IPS-20b (cell line): ENCODE measurements at regions not wholly inside any gene's neighbourhood (a gene's known extent, or its start where the extent isn't known, plus 50 kb on each side); places are given as distances from the start of the nearest gene placed in this dataset.
"Not testable (repeated sequence)": the region's sequence is repeated elsewhere in the genome, so short reads cannot be mapped to it uniquely, and the experiment has no call there.

Experiments
- H3K27ac ChIP-seq: one replicate; pipeline ENCODE4 v1.5.1; 2013; ENCODE audit warnings: low read length
- H3K27me3 ChIP-seq: 2 replicates; pipeline ENCODE4 v1.6.1; 2013; ENCODE audit warnings: mild to moderate bottlenecking, low read length, inconsistent platforms; ENCODE audit not compliant: insufficient read depth
- H3K36me3 ChIP-seq: 2 replicates; pipeline ENCODE4 v1.6.1; 2013; ENCODE audit warnings: low read depth, mild to moderate bottlenecking, inconsistent platforms, low read length, moderate library complexity; ENCODE audit not compliant: insufficient read depth
- H3K4me1 ChIP-seq: 2 replicates; pipeline ENCODE4 v1.6.1; 2013; ENCODE audit warnings: mild to moderate bottlenecking, control low read depth, inconsistent platforms, low read length, moderate library complexity; ENCODE audit not compliant: insufficient read depth
- H3K4me3 ChIP-seq: 2 replicates; pipeline ENCODE4 v1.5.1; 2013; ENCODE audit warnings: mild to moderate bottlenecking, low read length, inconsistent platforms
- H3K9ac ChIP-seq: 2 replicates; pipeline ENCODE4 v1.6.1; 2013; ENCODE audit warnings: low read depth, mild to moderate bottlenecking, inconsistent platforms, low read length, moderate library complexity
- H3K9me3 ChIP-seq: 2 replicates; pipeline ENCODE4 v1.6.1; 2013; ENCODE audit warnings: mild to moderate bottlenecking, low read depth, low read length, inconsistent platforms; ENCODE audit not compliant: insufficient read depth

DNA sequence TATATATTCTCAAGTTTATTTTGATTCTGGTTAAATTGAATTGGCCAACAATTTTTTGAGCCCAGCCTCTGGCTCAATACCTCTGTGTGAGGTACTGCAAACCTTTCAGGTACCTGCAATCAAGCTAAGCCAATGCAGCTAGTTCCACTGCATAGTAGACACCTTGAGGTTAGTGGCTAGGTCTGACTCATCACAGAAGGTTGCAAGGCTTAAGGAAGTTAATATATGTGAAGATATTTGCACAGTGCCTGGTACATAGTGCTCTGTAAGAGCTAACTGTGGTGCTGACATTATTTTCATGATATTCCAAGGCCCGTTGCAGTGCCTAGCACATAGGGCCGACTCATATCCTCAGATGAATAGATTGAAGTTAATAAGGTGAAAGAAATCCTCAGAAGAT, 330.5 kb upstream of the KAZN start:
- H3K27ac ChIP-seq: no peak overlapping the region
- H3K9me3 ChIP-seq: no peaks in the 10 kb centered on the region; the same call in 1 of the 2 replicates
- no peaks in the 10 kb centered on the region for H3K27me3 ChIP-seq
- H3K36me3 ChIP-seq: no peaks in the 10 kb centered on the region
- H3K9ac ChIP-seq: no peak overlapping the region
- H3K4me3 ChIP-seq: no peak overlapping the region
- no peaks in the 10 kb centered on the region for H3K4me1 ChIP-seq

DNA sequence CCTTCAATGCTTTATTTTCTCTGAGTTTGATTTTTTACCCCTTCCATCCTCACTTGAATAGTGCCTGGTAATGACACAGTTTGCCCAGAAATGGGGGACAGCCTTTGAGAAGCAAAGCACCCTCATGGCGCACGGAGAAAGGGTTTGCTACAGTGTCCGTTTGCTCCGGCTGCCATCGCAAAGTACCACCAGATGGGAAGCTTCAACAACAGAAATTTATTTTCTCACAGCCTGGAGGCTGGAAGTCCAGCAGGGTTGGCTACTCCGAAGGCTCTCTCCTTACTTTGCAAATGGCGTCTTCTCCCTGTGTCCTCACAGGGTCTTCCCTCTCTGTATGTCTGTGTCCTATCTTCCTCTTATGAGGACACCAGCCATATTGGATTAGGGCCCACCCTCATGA, 327.7 kb upstream of the KAZN start:
- Histone ChIP-seq H3K27ac (no peak overlapping the region), H3K4me1 (no peaks in the 10 kb centered on the region), H3K4me3 (no peak overlapping the region), H3K9me3 (no peaks in the 10 kb centered on the region; the same call in 1 of the 2 replicates), H3K9ac (no peak overlapping the region), H3K36me3 (no peaks in the 10 kb centered on the region), H3K27me3 (peaks cover 3% of the 10 kb centered on the region; the same call in 1 of the 2 replicates)

GRCh38 chr1:14273811-14274210, 324.7 kb upstream of the KAZN start:
- no peaks in the 10 kb centered on the region for H3K36me3 ChIP-seq
- H3K4me1 ChIP-seq: no peaks in the 10 kb centered on the region
- H3K27ac ChIP-seq: no peak overlapping the region
- H3K9ac ChIP-seq: no peak overlapping the region
- H3K4me3 ChIP-seq: no peak overlapping the region
- peaks cover 3% of the 10 kb centered on the region; the same call in 1 of the 2 replicates for H3K27me3 ChIP-seq
- no peaks in the 10 kb centered on the region; the same call in 1 of the 2 replicates for H3K9me3 ChIP-seq

- H3K9ac ChIP-seq, H3K27me3 ChIP-seq, H3K9me3 ChIP-seq, H3K36me3 ChIP-seq, H3K27ac ChIP-seq, H3K4me3 ChIP-seq: not testable (repeated sequence)
- H3K4me1 ChIP-seq: peaks cover 13% of the 10 kb centered on the region; the same call in 1 of the 2 replicates
Observed at GRCh38 chr1:14279891-14280290, 318.6 kb upstream of the KAZN start.

DNA sequence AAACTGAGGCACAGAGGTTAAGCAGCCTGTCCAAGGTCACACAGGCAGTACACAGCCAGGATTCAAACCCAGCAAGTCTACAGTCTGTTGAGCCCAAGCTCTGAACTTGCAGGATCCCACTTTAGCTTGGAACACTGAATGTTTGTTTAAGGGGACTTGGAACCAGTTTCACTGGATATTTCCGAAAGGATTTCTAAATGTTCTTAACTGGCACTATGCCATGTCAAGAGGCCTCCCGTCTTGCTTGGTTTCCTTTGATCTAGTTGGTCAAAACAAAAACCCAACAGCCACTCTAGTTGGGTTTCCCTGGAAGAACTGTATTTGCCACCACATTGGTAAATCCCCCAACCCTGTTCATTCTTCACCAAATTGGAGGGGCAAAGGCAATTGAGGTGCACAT, 317.6 kb upstream of the KAZN start:
- no peaks in the 10 kb centered on the region for H3K9me3 ChIP-seq
- no peak overlapping the region for H3K27ac ChIP-seq
- H3K9ac ChIP-seq: no peak overlapping the region
- H3K4me1 ChIP-seq: peaks cover 13% of the 10 kb centered on the region; the same call in 1 of the 2 replicates
- no peaks in the 10 kb centered on the region; the same call in 1 of the 2 replicates for H3K27me3 ChIP-seq
- H3K4me3 ChIP-seq: no peak overlapping the region
- no peaks in the 10 kb centered on the region for H3K36me3 ChIP-seq

DNA sequence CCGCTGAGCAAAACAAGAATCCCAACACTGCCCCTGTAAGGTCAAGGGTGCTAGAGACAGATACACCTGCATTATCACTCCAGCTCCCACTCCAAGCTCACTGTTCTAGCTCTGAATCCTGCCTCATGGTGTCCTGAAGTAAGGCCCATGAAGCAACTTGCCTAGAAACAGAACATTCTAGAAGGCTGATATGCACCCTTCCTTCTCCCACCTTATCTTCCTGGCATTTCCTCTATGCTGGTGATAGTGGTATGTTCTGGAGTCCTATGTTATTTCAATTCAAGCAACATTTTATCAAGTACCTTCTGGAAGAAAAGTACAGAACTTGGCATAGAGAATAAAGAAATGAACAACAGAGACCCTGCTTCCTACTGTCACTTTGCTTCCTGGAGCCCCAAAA, 317.1 kb upstream of the KAZN start:
- H3K9me3 ChIP-seq: no peaks in the 10 kb centered on the region
- H3K27me3 ChIP-seq: no peaks in the 10 kb centered on the region; the same call in 1 of the 2 replicates
- no peak overlapping the region for H3K9ac ChIP-seq
- H3K4me3 ChIP-seq: no peak overlapping the region
- no peaks in the 10 kb centered on the region for H3K36me3 ChIP-seq
- no peak overlapping the region for H3K27ac ChIP-seq
- H3K4me1 ChIP-seq: peaks cover 13% of the 10 kb centered on the region; the same call in 1 of the 2 replicates

DNA sequence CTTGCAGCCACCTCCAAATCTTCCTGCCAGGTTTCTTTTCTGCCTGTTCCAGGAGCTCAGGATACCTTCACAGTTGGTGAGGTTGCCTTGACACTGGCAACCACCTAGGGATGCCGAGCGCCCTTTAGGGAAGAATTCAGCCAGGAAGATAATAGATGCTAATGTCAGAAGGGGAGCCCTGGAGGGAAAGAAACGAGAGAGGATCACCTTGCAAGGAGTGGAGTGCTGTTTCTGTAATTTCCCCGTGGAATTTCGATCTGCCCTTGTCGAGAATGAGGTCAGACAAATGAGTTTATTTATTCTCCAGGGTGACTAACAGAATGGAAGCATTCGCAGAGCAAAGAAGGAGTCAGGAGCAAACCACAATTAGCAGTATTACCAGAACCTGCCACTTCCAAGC, 315.8 kb upstream of the KAZN start:
- Histone ChIP-seq H3K9ac (no peak overlapping the region), H3K36me3 (no peaks in the 10 kb centered on the region), H3K4me1 (peaks cover 13% of the 10 kb centered on the region; the same call in 1 of the 2 replicates), H3K27ac (no peak overlapping the region), H3K9me3 (no peaks in the 10 kb centered on the region), H3K27me3 (no peaks in the 10 kb centered on the region; the same call in 1 of the 2 replicates), H3K4me3 (no peak overlapping the region)

- Histone ChIP-seq H3K27me3 (no peaks in the 10 kb centered on the region; the same call in 1 of the 2 replicates), H3K4me3 (no peak overlapping the region), H3K9ac (no peak overlapping the region)
Observed at GRCh38 chr1:14285238-14285637, 313.2 kb upstream of the KAZN start.

DNA sequence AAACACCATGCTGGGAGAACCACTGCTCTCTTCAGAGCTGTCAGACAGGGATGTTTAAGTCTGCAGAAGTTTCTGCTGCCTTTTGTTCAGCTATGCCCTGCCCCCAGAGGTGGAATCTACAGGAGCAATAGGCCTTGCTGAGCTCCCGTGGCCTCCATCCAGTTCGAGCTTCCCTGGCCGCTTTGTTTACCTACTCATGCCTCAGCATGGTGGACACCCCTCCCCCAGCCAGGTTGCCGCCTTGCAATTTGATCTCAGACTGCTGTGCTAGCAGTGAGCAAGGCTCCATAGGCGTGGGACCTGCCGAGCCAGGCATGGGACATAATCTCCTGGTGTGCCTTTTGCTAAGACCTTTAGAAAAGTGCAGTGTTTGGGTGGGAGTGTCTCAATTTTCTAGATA, 307.3 kb upstream of the KAZN start:
- H3K4me1 ChIP-seq, H3K27me3 ChIP-seq, H3K9me3 ChIP-seq, H3K27ac ChIP-seq, H3K9ac ChIP-seq, H3K36me3 ChIP-seq: not testable (repeated sequence)
- H3K4me3 ChIP-seq: peak overlapping the region; percentile 30; the same call in 1 of the 2 replicates

More at GRCh38 chr1:14285238-14285637, 313.2 kb upstream of the KAZN start:
- no peaks in the 10 kb centered on the region for H3K36me3 ChIP-seq
- H3K27ac ChIP-seq: no peak overlapping the region
- H3K9me3 ChIP-seq: no peaks in the 10 kb centered on the region
- peaks cover 13% of the 10 kb centered on the region; the same call in 1 of the 2 replicates for H3K4me1 ChIP-seq

DNA sequence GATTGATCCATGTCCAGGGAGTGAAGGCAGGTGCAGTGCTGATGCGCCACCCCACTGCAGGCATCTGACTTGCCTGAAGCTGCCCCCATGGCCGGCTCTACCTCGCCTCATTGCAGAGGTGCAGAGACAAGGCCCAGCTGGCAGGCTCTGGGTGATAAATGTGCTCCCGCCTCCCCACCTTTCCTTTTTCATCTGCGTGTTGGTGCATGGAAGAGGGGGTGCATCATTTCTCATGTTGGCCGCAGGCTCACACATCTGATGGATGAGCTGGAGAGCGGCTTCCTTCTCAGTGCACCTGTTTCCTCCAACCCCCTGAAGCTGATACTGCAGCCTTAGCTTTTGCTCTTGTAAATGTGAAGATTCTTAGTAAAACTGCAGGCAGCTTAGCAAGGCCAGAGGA, 306.0 kb upstream of the KAZN start:
- no peak overlapping the region for H3K27ac ChIP-seq
- H3K36me3 ChIP-seq: no peaks in the 10 kb centered on the region
- peaks cover 6% of the 10 kb centered on the region; the same call in 1 of the 2 replicates for H3K9me3 ChIP-seq
- no peak overlapping the region for H3K9ac ChIP-seq
- peaks cover 8% of the 10 kb centered on the region; the same call in 1 of the 2 replicates for H3K4me1 ChIP-seq
- no peak overlapping the region for H3K4me3 ChIP-seq
- H3K27me3 ChIP-seq: no peaks in the 10 kb centered on the region

GRCh38 chr1:14294006-14294405, 304.5 kb upstream of the KAZN start:
- Histone ChIP-seq H3K27ac (no peak overlapping the region), H3K36me3 (no peaks in the 10 kb centered on the region), H3K4me1 (peaks cover 10% of the 10 kb centered on the region; the same call in 1 of the 2 replicates), H3K27me3 (no peaks in the 10 kb centered on the region), H3K4me3 (no peak overlapping the region), H3K9me3 (peaks cover 6% of the 10 kb centered on the region; the same call in 1 of the 2 replicates), H3K9ac (no peak overlapping the region)

- Histone ChIP-seq H3K36me3 (no peaks in the 10 kb centered on the region), H3K9ac (no peak overlapping the region), H3K27me3 (no peaks in the 10 kb centered on the region), H3K4me3 (no peak overlapping the region), H3K9me3 (peaks cover 6% of the 10 kb centered on the region; the same call in 1 of the 2 replicates), H3K27ac (no peak overlapping the region), H3K4me1 (peaks cover 10% of the 10 kb centered on the region; the same call in 1 of the 2 replicates)
Observed at GRCh38 chr1:14294860-14295536, 303.5 kb upstream of the KAZN start.
